G401.6 (cell line): ENCODE measurements at regions not wholly inside any gene's neighbourhood (a gene's known extent, or its start where the extent isn't known, plus 50 kb on each side); places are given as distances from the start of the nearest gene placed in this dataset.

ENCODE experiments used
- FAIRE-seq: peaks from 2 replicates; lab custom pipeline; 2012; peaks lifted over from hg19 to GRCh38; lab: Jason Lieb, UNC

DNA sequence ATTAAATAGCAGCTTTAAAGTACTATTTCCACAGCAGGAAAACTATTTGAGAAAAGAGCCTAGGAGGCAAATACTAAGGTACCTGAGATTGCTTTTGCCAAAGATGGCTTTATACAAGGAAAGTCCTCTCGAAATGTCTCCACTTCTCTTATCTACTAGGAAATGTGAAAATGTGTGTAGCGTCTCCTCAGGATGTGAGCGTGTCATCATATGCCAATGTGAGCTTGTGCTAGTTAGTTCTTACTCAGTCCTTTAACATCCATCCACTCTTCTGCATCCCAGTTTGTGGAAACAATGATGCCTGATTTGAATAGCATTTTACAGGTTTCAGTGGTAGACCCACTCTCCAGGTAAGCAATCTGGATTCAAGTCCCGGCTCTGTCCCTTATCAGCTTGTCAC lies 421.0 kb downstream of the DYNC2H1 start:
- no peak for FAIRE-seq

DNA sequence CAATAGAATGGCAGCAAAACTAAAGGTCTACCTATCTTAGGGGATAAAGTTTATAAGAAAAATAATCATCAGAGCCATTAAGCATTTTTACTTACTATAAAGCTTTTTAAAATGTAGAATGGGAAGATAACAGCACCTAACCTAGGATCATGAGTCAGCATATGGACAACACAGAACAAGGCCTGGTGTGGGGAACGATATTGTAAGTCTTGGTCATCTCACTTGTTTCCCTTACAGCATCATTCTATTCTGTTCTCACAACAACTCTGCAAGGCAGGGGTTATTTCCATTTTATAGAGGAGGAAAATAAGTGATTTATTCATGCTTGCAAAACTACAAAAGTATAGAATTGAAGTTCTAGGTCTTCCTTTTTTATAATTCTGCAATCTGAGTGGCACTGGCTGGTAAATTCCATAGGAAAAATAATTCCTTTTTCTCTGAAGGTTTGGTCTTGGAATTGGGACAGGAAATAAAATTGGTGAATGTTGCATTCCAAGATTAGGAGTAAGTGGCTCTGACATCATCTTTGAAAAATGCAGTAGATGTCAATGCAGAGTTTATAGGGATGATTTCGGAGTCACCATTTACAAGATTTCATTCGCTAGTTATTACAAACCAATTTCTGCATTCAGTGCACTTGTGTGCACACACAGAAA lies 423.0 kb downstream of the DYNC2H1 start:
- no peak for FAIRE-seq

DNA sequence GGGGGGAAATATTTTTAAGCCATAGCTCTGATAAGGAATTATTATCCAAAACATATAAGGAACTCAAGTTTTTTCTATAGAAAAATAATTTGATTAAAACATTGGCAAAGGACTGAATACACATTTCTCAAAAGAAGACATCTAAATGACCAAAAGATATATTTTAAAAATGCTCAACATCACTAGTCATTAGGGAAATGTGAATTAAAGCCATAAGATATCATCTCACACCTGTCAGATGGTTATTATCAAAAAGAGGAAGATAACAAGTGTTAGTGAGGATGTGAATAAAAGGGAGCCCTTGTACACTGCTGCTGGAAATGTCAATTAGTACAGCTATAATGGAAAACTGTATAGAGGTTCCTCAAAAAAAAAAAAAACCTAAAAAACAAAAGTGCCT lies 425.0 kb downstream of the DYNC2H1 start:
- no peak for FAIRE-seq

DNA sequence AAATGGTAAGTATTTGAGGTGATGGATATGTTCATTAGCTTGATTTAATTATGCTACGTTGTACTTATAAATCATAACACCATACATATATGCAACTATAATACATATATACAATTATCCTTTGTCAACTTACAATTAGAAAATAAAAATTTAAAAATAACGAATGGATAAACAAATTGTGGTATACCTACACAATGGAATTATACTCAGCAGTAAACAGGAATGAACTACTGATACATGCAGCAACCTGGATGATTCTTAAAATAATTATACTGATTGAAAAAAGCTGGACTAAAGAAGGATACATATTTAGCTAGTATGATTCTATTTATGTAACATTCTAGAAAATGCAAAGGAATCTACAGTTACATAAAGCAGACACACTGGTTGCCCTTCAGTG lies 425.7 kb downstream of the DYNC2H1 start:
- FAIRE-seq = peak; percentile 60

DNA sequence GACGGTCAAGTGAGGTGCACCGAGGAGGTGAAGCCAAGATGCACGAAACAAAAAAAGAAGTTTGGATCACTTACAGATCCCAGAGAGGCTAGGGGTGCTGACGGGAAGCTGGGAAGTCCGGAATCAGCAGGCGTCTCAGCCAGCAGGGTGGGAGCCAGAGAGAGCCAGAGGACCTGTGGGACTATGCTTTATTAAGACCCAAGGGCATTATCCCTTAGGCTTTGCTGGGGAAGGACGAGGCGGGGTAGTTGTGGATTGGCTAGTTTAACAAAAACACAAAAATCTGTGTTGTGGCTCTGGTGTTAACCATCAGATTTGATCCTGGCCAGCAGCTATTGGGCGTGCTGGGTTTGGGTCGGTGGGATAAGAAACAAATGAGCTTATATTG lies 427.1 kb downstream of the DYNC2H1 start:
- FAIRE-seq = no peak

DNA sequence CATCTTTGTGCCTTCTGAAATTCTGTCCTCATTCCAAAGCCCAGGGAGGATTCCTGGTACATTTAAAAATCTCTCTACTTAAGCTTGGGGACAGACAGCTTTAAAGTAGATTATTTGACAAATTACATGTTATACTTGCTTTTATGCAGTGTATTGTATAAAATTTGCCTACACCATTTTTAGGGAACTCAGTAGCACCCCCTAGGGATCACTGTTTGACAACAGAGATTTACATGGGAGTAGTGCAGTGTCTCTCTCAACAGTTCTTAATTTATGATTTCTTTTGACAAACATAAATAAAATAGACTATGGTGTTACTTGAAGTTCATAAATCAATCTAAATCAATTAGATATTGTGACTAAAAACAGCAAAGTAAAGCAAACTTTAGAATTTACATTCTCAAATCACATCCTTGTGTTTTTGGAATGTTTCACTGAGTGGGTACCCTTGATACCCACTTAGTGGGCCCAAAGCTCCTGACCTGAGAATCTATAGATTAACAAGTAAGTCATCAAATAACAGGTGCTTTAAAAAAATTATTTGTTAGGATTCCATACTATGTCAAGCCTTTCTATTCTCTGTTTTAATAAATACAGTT lies 428.8 kb downstream of the DYNC2H1 start:
- peak; percentile 82 for FAIRE-seq

DNA sequence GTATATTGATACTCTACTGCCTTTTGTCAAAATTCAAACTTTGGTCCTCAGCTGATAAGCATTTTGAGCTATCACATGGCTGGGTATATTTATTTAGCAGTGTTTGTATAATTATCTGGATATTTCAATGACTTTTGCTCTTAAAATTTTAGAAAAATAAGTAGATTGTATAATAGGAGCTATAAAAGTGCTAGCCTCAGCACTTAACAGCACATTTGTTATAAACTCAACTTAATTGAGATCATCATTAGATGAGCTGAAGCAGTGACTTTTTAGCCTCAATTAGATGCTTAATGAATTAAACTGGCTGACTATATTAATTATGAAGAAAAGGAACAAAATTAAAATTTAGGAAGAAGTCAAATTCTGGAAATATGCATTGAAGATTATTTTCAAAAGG lies 429.9 kb downstream of the DYNC2H1 start:
- FAIRE-seq = no peak

DNA sequence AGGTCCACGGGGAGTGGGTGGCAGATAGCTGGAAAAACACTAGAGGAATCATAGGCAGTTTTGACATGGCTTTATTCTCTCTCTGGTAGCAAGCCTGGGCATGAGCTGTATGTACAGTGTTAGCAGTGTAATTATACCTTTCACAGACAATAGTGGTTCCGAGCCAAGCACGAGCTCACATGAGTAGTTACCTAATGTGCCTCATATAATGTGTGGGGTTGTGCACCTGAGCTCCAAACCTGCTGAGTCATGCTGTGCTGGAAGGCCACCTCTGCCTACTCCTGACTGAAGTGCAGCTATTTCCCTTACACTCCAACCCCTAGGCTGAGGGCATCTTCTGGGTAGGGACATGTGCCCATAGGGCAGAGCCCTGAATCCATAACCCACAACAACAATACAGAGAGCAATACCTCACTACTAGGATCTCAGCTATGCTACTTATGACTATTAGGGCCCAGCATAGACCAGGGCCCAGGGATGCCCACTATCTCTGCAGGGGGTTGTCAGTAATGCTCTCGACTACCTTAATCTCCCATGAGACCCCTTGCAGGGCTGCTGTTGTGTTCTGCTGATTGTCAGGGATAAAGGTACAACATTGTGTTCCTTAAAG lies 432.1 kb downstream of the DYNC2H1 start:
- no peak for FAIRE-seq

DNA sequence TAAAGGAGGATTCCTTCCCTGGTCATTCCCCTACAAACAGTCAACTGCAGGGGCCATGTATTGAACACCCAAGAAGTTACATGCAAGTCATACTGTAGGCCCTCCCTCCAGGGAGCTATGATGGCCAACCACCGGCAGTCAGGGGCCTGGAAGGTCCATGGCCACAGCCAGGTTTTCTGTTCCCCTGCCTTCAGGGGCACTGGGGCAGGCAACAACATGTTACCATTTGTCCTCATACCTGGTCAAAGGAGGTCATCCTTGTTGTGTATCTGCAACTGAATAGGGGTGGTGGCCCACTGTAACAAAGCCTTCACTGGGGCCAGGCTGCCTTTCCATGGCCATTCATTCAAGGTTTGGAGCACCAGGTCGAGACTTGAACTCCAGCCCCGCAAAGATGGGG lies 433.6 kb downstream of the DYNC2H1 start:
- FAIRE-seq = no peak

DNA sequence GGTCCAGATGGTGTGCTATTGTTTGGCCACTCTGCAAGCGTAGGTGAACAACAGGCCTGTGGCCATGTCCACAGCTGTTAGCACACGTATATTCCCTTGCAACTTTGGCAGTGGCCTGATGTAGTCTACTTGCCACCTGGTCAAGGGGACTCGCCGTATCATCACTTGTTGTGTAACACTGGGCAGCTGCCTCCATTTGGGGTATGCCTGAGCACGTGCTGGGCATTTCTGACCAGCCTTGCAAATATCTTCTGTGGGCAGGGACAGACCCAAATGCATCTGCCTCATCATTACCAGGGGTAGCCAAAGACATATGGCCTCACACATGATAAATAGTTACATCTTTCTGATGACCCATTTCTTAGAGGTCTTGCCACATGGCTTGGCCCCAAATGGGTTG lies 434.2 kb downstream of the DYNC2H1 start:
- no peak for FAIRE-seq

DNA sequence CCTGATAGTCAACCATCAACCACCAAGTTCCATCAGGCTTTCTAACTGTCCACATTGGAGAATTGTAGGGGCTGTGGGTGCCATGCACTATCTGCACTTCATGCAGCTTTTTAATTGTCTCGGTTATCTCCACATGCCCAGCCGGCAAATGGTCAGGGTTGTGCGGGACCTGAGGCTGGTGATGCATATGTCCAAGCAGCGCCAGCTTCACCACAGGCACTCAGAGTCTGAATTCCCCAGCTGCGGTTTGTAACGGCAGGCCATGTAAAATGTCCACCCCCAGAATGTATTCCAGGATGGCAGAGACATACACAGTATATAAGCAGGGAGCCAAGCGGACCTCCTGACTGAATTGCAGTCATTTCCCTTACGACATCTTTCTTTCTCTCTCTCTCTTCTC lies 435.6 kb downstream of the DYNC2H1 start:
- no peak for FAIRE-seq

DNA sequence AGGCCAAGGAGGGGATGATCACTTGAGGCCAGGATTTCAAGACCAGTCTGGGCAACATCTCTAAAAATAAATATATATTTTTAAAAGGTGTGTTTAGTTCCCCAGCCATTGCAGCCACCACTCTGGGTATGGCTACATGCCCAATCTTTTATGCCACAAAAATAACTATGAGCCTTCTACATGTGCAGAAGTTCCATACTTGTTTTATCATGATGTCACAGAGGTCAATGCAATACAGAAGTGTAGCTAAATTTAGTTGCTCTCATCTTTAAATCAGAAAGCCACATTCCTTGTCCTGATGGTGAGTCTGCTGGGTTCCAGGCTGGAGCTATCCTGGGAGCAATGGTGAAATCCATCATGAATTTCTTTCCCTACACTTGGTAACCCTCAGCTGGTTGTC lies 436.3 kb downstream of the DYNC2H1 start:
- no peak for FAIRE-seq

DNA sequence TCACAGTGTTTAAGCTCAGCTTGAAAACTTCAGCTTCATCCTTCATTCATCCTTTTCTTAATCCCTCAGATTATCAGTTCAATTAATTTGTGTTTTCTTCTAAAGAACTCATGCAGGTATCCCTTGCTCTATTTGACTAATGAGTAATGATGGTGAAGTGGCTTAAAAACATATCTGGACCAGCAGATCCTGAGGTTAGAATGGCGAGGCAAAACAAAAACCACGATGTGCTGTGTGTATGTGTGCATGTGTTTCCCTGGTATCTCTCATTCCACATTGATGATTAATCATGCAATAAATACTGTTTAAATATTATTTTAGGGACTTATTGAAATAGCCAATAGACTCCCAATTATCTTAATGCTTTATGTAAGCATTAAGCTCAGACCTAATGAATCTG lies 437.0 kb downstream of the DYNC2H1 start:
- no peak for FAIRE-seq

DNA sequence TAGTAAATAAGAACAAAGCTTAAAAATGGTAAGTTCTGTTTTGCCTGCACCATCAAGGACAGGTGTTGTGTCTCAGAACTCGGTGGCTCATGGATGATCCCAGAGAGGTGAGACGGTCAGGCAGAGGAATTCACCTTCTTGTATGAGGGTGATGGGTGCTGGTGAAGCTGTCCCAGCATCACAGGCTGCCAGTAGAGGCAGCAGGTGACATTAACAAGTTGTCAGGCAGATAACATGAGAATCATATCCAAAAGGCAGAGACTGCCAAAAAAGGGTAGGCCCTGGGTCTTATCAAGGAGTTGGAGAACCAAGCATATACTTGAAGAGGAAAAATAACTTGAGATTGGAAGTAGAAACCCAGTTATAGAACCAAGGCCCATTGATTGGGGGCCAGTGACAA lies 437.8 kb downstream of the DYNC2H1 start:
- no peak for FAIRE-seq

DNA sequence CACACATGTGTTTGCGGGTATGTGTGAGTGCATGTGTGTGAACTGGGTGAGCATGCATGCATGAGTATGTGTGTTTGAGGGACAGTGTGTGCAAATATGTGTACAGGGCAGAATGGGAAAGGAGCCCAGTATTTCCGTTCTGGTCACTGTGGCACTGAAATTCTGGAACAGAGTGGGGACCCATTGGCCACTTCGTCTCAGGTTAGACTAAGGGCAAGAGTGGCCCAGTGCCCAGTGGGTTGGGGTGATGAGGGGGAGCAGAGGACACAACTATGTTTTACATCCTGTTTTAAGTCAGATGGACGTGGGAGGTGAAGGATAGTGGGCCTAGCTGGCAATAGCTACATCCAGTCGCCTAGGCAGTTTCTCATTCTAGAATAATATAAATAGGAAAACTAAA lies 438.5 kb downstream of the DYNC2H1 start:
- no peak for FAIRE-seq

DNA sequence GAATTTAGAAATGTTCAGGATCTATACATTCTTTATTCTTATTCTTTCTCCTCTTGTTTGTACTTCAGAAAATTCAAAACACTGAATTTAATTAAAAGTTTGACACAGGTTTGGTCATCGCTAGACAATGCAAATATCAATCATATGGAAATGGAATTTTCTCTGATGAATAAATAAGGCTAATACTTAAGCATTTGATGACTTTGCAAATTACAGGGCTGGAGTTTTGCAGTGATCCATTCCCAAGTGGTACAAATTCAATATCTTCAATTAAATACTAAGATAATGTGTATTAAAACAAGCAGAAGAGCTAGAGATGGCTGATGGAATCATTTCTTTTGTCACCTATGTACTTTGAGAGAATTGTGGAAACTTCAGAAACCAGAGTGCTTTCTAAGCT lies 439.6 kb downstream of the DYNC2H1 start:
- FAIRE-seq = no peak

DNA sequence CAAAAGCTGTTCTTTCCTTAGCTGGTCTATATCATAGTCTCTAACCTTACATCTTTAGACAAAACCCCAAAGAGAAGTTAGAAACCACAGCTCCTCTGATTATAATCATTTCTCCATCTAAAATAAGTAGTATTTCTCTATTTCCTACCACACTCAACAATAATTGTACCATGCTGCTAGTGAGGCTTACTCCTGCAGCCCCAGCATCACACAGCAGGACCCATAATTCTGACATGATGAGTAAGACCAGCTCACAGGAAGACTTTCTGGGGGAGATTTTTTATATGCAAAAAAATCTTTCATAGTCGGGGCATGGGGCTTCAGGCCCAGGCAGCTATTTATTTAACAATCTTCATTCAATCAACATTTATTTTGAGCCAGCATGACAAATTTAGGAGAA lies 441.6 kb downstream of the DYNC2H1 start:
- no peak for FAIRE-seq

DNA sequence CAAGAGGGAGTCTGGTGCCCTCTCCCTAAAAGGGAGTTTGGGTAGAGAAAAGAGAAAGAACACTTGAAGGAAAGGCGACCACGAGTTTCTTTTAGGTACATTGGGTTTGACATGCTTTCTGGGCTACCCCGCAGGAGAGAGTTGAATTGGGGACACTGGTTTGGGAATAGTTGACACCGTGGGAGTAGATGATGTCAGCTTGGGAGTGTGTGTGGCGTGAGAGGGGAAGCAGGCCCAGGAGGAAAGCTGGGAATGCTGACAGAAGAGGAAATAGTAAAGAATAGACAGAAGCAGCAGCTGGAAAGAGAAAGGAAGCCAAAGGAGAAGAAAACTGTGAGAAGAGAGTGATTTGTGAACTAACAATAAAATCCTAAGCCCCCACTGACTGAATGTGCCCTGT lies 442.9 kb downstream of the DYNC2H1 start:
- FAIRE-seq = no peak

DNA sequence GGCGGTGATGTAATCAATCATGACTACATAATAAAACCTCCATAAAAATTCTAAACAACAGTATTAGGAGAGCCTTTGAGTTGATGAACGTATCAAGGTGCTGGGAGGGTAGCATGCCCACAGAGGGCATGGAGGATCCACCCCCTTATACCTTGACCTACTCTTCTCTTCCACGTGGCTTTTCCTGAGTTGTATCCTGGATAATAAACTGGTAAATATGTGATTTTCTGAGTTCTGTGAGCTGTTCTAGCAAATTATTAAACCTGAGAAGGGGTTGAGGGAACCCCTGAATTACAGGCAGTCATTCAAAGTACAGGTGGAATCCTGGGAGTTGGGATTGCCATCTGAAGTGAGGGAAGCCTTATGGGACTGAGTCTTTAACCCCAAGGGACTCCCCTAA lies 446.9 kb downstream of the DYNC2H1 start:
- no peak for FAIRE-seq

DNA sequence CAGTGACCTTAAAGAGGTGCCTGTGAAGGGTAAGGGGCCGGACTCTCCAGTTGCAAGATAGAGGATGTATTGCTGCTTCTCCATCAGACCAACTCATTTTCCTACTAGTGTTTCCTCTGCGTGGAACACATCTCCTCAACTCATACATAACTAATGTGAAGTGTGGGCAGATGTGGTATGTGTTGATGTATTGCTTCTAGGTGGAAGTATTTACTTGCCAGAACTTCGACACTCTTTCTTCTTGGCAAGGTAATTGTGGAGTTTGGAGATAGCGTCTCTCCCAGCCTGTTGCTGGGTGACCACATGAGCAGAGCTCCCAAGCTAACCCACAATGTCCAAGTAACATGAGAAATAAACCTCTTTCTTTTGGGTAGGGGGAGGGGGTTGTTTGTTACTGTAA lies 456.9 kb downstream of the DYNC2H1 start:
- FAIRE-seq = no peak

DNA sequence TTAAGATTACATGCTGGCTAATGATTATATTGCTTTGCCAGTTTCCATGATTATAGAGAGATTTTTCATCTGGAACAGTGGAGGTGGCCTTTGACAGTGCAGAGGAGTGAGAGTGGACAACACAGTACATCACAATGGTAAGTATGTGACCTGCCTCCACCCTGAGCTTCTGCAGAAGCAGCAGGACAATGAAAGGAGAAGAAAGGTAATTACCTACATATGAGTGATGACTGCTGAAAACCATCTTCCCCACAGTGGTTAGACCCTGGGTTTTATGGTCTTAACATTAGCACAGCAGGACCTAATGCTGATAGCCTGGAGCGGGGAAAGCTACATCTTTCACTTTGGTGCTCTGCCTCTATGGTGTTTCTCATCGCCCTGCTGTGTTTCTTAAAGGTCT lies 454.7 kb upstream of the DDI1 start:
- no peak for FAIRE-seq

DNA sequence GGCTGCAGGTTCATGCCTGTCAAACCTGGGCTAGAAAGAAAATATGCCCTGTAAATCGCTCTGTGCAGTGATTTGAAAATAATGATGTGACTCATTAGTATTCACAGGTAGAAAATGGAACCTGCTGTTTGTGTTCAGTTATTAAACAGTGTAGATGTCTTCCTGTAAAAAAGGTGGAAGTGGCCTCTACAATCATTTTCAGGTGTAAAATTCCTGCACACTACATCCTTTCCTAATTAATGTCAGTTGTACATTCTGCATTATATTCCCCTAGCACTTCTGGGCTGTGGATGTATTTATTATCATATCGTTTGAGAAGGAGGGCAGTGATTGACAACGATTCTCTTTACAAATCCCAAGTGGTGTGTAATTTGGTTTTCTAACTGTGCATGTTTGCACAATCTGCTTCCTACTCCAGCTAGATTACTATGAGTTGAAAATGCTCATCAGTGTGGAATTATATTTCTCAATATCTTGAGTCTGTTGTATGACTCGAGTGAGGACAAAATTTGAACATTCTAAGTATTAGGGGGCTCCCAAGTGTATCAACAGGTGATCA lies 454.0 kb upstream of the DDI1 start:
- FAIRE-seq = no peak

DNA sequence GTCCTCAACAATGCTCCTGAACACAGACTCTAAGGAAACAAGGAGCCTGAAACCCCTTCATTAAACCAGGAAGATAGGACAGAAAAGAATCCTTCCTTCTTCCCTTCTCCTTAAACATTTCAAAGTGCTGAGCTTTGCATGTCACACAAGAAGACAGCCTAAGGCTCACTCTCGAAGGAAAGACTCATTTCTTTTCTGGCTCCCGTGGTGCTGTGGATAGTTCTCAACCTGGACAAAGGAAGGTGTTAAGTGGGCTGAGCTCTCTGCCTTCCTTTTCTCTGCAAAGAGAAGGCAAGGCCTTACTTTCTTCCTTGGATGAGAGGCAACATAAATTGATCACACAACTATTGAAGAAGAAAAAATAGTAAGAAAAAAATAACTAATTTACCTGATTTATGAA lies 452.4 kb upstream of the DDI1 start:
- FAIRE-seq = no peak

DNA sequence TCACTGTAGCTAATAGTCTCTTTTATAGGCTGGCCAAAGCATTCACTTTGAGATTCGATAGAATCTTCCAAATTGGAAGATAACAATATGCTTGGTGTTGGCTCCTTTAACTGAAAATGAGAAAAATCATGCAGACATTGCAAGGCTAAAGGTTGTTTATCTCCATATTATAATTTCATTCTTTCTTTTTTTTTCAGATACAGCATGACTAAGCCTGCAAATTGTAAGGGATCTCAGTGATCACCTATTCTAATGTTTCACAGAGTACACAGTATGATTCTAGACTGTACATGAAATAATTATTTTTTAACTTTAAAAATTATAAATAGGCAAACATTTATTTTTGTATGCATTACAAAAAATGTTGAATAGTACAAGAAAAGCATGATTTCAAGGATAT lies 451.7 kb upstream of the DDI1 start:
- FAIRE-seq = no peak
